H9 (cell line): ENCODE measurements at regions not wholly inside any gene's neighbourhood (a gene's known extent, or its start where the extent isn't known, plus 50 kb on each side); places are given as distances from the start of the nearest gene placed in this dataset.

ENCODE experiments used
- DNase-seq: peaks from one replicate; pipeline ENCODE4 v3.0.0-alpha.2; 2017
- H2AFZ ChIP-seq: one replicate; pipeline ENCODE4 v1.6.1; 2013; ENCODE audit warnings: mild to moderate bottlenecking, low read length, control low read depth, moderate library complexity
- H2AK5ac ChIP-seq: 2 replicates; pipeline ENCODE4 v1.6.1; 2013; ENCODE audit warnings: low read length, control low read depth, mixed read lengths; ENCODE audit not compliant: insufficient read length
- H2BK120ac ChIP-seq: one replicate; pipeline ENCODE4 v1.6.1; 2013; ENCODE audit warnings: low read depth, mild to moderate bottlenecking, low read length, control low read depth, inconsistent platforms; ENCODE audit not compliant: poor library complexity, severe bottlenecking
- H2BK12ac ChIP-seq: 2 replicates; pipeline ENCODE4 v1.6.1; 2013; ENCODE audit warnings: low read length, control low read depth, mixed read lengths, low read depth; ENCODE audit not compliant: insufficient read length
- H2BK15ac ChIP-seq: 2 replicates; pipeline ENCODE4 v1.6.1; 2013; ENCODE audit warnings: low read depth, low read length, control low read depth
- H2BK20ac ChIP-seq: one replicate; pipeline ENCODE4 v1.6.1; 2013; ENCODE audit warnings: low read depth, mild to moderate bottlenecking, low read length, control low read depth, inconsistent platforms; ENCODE audit not compliant: poor library complexity, severe bottlenecking
- H2BK5ac ChIP-seq: 2 replicates; pipeline ENCODE4 v1.6.1; 2013; ENCODE audit warnings: low read length, control low read depth, mixed read lengths; ENCODE audit not compliant: insufficient read length
- H3K14ac ChIP-seq: 2 replicates; pipeline ENCODE4 v1.6.1; 2013; ENCODE audit warnings: low read length, control low read depth; ENCODE audit not compliant: insufficient read depth
- H3K18ac ChIP-seq: 2 replicates; pipeline ENCODE4 v1.6.1; 2013; ENCODE audit warnings: low read depth, mild to moderate bottlenecking, mixed read lengths, low read length, control low read depth; ENCODE audit not compliant: insufficient read length
- H3K23ac ChIP-seq: 2 replicates; pipeline ENCODE4 v1.6.1; 2013; ENCODE audit warnings: low read length, control low read depth, mixed read lengths, low read depth; ENCODE audit not compliant: insufficient read length
- H3K23me2 ChIP-seq: 2 replicates; pipeline ENCODE4 v1.6.1; 2013; ENCODE audit warnings: low read depth, mild to moderate bottlenecking, mixed read lengths, low read length, control low read depth; ENCODE audit not compliant: insufficient read length, poor library complexity, severe bottlenecking
- H3K27ac ChIP-seq: 2 replicates; pipeline ENCODE4 v1.5.1; 2013; ENCODE audit warnings: low read length, control low read depth, mixed read lengths, low read depth; ENCODE audit not compliant: insufficient read length
- H3K27me3 ChIP-seq: 2 replicates; pipeline ENCODE4 v1.6.1; 2013; ENCODE audit warnings: low read length, control low read depth, inconsistent platforms; ENCODE audit not compliant: insufficient read depth
- H3K4ac ChIP-seq: 2 replicates; pipeline ENCODE4 v1.6.1; 2013; ENCODE audit warnings: low read depth, mild to moderate bottlenecking, control low read depth, inconsistent platforms, low read length, moderate library complexity
- H3K4me1 ChIP-seq: 2 replicates; pipeline ENCODE4 v1.6.1; 2013; ENCODE audit warnings: low read length, control low read depth, inconsistent platforms; ENCODE audit not compliant: insufficient read depth
- H3K4me2 ChIP-seq: 2 replicates; pipeline ENCODE4 v1.6.1; 2013; ENCODE audit warnings: low read length, control low read depth, mixed read lengths; ENCODE audit not compliant: insufficient read length, insufficient read depth
- H3K56ac ChIP-seq: 2 replicates; pipeline ENCODE4 v1.6.1; 2013; ENCODE audit warnings: low read depth, mild to moderate bottlenecking, mixed read lengths, low read length, control low read depth; ENCODE audit not compliant: insufficient read length
- H3K79me1 ChIP-seq: 2 replicates; pipeline ENCODE4 v1.6.1; 2013; ENCODE audit warnings: low read depth, mild to moderate bottlenecking, moderate library complexity, low read length, control low read depth, inconsistent platforms; ENCODE audit not compliant: insufficient read depth, poor library complexity, severe bottlenecking
- H3K79me2 ChIP-seq: 2 replicates; pipeline ENCODE4 v1.6.1; 2013; ENCODE audit warnings: low read length, control low read depth, inconsistent platforms; ENCODE audit not compliant: insufficient read depth
- H3K9ac ChIP-seq: 2 replicates; pipeline ENCODE4 v1.6.1; 2013; ENCODE audit warnings: low read length, control low read depth, mixed read lengths; ENCODE audit not compliant: insufficient read length; ENCODE audit errors: extremely low read depth
- H3K9me3 ChIP-seq: one replicate; pipeline ENCODE4 v1.6.1; 2013; ENCODE audit warnings: low read depth, low read length, inconsistent platforms; ENCODE audit not compliant: control insufficient read depth
- H3T11ph ChIP-seq: one replicate; pipeline ENCODE4 v1.6.1; 2013; ENCODE audit warnings: mild to moderate bottlenecking, low read length, control low read depth, inconsistent platforms
- H4K20me1 ChIP-seq: one replicate; pipeline ENCODE4 v1.6.1; 2013; ENCODE audit not compliant: control insufficient read depth, insufficient read length, insufficient read depth
- H4K5ac ChIP-seq: 2 replicates; pipeline ENCODE4 v1.6.1; 2013; ENCODE audit warnings: low read depth, mild to moderate bottlenecking, mixed read lengths, low read length, control low read depth; ENCODE audit not compliant: insufficient read length
- H4K8ac ChIP-seq: replicated peaks from 2 replicates; pipeline ENCODE4 v1.6.1; 2013; ENCODE audit warnings: low read length, control low read depth, mixed read lengths, low read depth; ENCODE audit not compliant: insufficient read length
- H4K91ac ChIP-seq: 2 replicates; pipeline ENCODE4 v1.6.1; 2013; ENCODE audit warnings: low read depth, mild to moderate bottlenecking, moderate library complexity, mixed read lengths, low read length, control low read depth; ENCODE audit not compliant: insufficient read length
- H3K27ac Mint-ChIP-seq, 3 experiments: 2 replicates in 2 of 3; 3 replicates in 1 of 3; pipeline ENCODE4 v1.8.0; 2020 to 2021; ENCODE audit warnings: mixed read lengths in 3 of 3, mild to moderate bottlenecking in 1 of 3, moderate library complexity in 1 of 3
- H3K27me3 Mint-ChIP-seq: 2 replicates; pipeline ENCODE4 v1.8.0; 2021; ENCODE audit warnings: low read depth, mild to moderate bottlenecking, moderate library complexity, mixed read lengths
- H3K36me3 Mint-ChIP-seq, 3 experiments: 2 replicates in 2 of 3; 3 replicates in 1 of 3; pipeline ENCODE4 v1.8.0; 2020 to 2021; ENCODE audit warnings: low read depth in 3 of 3, mixed read lengths in 3 of 3; ENCODE audit not compliant: insufficient read depth in 1 of 3
- H3K4me1 Mint-ChIP-seq, 2 experiments: 2 replicates each; pipeline ENCODE4 v1.8.0; 2020; ENCODE audit warnings: mixed read lengths in 2 of 2
- H3K4me3 Mint-ChIP-seq, 2 experiments: 2 replicates in 1 of 2; 3 replicates in 1 of 2; pipeline ENCODE4 v1.8.0; 2020 to 2021; ENCODE audit warnings: mild to moderate bottlenecking in 2 of 2, mixed read lengths in 2 of 2, moderate library complexity in 1 of 2
- H3K9me3 Mint-ChIP-seq, 2 experiments: 2 replicates in 1 of 2; 3 replicates in 1 of 2; pipeline ENCODE4 v1.8.0; 2020; ENCODE audit warnings: mild to moderate bottlenecking in 2 of 2, mixed read lengths in 2 of 2, moderate library complexity in 1 of 2
- CTCF ChIP-seq: fragments of 200-600 bp; sonication (generic); conservative IDR thresholded peaks from 3 replicates; pipeline ENCODE4 v1.8.0; 2021; ENCODE audit warnings: antibody characterized with exemption, mild to moderate bottlenecking
- WGBS: extraction: QIAGEN DNeasy Blood & Tissue Kit; methylation state at CpG from one replicate; pipeline ENCODE4 v1.1.7; 2013; ENCODE audit warnings: missing lambda C conversion rate, low lambda C conversion rate, mixed read lengths; ENCODE audit not compliant: insufficient read length; ENCODE audit errors: extremely low coverage; 5-methylcytosine and 5-hydroxymethylcytosine counted together

GRCh38 chr4:17398805-17399204, 113.1 kb downstream of the QDPR start:
- TF ChIP-seq CTCF, result no peak
- Histone ChIP-seq H3K27me3 (no peaks in the 10 kb centered on the region), H3K4me2 (no peak overlapping the region), H4K5ac (no peak overlapping the region), H3K18ac (no peak overlapping the region), H3K9ac (no peak overlapping the region), H2BK12ac (no peak overlapping the region), H3K23ac (no peak overlapping the region), H3K56ac (no peak overlapping the region), H3T11ph (no peak overlapping the region), H4K20me1 (no peaks in the 10 kb centered on the region), H2BK5ac (no peak overlapping the region), H3K79me2 (no peaks in the 10 kb centered on the region), H3K27ac (no peak overlapping the region), H3K9me3 (no peaks in the 10 kb centered on the region), H3K23me2 (no peaks in the 10 kb centered on the region), H3K14ac (no peak overlapping the region), H2AFZ (no peak overlapping the region), H2BK20ac (no peak overlapping the region), H2BK15ac (no peak overlapping the region), H3K4ac (no peak overlapping the region), H3K79me1 (no peaks in the 10 kb centered on the region), H2AK5ac (no peak overlapping the region), H3K4me1 (no peaks in the 10 kb centered on the region), H4K91ac (no peak overlapping the region), H4K8ac (no peak overlapping the region), H2BK120ac (no peak overlapping the region)
- Mint-ChIP-seq H3K9me3 (no peaks in the 10 kb centered on the region), H3K27ac (no peak overlapping the region), H3K36me3 (no peaks in the 10 kb centered on the region), H3K4me3 (no peak overlapping the region), H3K4me1 (peaks cover 0 to 6% of the 10 kb centered on the region in 2 experiments; a peak in 2 of 4 replicates), H3K27me3 (no peaks in the 10 kb centered on the region)
- DNase-seq, result no peak
- WGBS, result no CpG with 5 or more reads among the region's 3 CpGs
